ENCODE measurements at regions not wholly inside any gene's neighbourhood (a gene's known extent, or its start where the extent isn't known, plus 50 kb on each side); places are given as distances from the start of the nearest gene placed in this dataset.
"Not testable (repeated sequence)": the region's sequence is repeated elsewhere in the genome, so short reads cannot be mapped to it uniquely, and the experiment has no call there.

DNA sequence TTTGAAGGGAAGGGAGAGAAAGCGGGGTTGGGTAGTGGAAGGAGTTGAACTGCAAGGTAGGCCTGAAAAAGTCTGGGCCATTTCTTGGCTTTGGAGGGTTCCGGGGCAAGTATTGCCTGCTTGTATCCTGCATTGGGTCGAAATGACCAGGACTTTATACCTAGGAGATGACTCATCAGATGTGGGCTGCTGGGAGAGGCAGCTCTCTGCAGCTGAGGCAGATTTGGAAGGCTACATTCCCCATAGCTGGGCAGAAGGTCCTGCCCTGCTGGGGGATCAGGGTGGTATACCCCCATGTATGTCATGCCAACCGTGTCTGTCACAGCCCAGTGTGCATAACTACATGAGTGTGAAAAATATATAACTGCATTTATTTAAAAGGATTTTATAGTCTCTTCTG is 171.8 kb upstream of the SPRED2 start:
- Histone ChIP-seq H3K27ac (peak overlapping the region; percentile 3 to 77), H3K4me3 (no peak overlapping the region)
- TF ChIP-seq, protein P1, sequence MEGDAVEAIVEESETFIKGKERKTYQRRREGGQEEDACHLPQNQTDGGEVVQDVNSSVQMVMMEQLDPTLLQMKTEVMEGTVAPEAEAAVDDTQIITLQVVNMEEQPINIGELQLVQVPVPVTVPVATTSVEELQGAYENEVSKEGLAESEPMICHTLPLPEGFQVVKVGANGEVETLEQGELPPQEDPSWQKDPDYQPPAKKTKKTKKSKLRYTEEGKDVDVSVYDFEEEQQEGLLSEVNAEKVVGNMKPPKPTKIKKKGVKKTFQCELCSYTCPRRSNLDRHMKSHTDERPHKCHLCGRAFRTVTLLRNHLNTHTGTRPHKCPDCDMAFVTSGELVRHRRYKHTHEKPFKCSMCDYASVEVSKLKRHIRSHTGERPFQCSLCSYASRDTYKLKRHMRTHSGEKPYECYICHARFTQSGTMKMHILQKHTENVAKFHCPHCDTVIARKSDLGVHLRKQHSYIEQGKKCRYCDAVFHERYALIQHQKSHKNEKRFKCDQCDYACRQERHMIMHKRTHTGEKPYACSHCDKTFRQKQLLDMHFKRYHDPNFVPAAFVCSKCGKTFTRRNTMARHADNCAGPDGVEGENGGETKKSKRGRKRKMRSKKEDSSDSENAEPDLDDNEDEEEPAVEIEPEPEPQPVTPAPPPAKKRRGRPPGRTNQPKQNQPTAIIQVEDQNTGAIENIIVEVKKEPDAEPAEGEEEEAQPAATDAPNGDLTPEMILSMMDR (IDR thresholded peaks at IDR 0.05): no peak
- no peak for DNase-seq (ENCODE audit: low spot score)

DNA sequence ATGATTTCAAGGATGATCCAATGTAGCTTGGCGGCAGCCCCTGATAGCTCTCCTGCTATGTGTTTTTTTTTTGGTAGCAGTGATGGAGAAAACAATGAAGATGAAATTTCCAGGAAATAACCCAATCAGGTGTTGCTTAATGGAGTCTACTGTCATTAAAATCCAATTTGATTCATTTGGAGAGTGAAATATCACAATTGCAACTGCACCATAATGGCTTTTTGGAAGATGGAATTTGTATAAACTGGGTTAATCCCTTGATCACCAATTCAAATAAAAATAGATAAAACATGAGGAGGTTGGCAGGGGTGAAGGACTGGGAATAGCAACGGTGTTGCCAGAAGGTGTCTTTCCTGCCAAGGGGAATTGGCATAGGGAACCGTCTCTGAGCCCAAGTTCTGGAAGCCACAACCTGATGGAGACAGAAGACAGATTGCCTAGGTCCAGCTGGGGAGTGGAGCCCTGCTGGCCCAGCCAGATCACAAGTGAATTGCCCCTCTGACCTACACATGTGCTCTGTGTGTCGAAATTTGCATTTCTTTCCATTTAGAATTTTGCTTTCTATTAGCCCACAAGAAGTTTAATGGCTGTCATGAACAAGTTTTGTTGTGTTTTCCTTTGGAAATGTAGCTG is 170.3 kb upstream of the SPRED2 start:
- no peak for DNase-seq (ENCODE audit: low spot score)
- TF ChIP-seq, protein P1 (IDR thresholded peaks at IDR 0.05): no peak
- H3K27ac ChIP-seq: no peak overlapping the region
- no peak overlapping the region for H3K4me3 ChIP-seq

DNA sequence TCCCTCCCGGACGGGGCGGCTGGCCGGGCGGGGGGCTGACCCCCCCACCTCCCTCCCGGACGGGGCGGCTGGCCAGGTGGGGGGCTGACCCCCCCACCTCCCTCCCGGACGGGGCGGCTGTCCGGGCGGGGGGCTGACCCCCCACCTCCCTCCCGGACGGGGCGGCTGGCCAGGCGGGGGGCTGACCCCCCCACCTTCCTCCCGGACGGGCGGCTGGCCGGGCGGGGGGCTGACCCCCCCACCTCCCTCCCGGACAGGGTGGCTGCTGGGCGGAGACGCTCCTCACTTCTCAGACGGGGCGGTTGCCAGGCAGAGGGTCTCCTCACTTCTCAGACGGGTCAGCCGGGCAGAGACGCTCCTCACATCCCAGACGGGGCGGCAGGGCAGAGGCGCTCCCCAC is 168.5 kb upstream of the SPRED2 start:
- not testable (repeated sequence) for DNase-seq (ENCODE audit: low spot score); H3K4me3 ChIP-seq; H3K27ac ChIP-seq

DNA sequence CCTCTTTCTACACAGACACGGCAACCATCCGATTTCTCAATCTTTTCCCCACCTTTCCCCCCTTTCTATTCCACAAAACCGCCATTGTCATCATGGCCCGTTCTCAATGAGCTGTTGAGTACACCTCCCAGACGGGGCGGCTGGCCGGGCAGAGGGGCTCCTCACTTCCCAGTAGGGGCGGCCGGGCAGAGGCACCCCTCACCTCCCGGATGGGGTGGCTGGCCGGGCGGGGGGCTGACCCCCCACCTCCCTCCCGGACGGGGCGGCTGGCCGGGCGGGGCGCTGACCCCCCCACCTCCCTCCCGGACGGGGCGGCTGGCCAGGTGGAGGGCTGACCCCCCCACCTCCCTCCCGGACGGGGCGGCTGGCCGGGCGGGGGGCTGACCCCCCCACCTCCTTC is 168.0 kb upstream of the SPRED2 start:
- not testable (repeated sequence) for H3K4me3 ChIP-seq; H3K27ac ChIP-seq; DNase-seq (ENCODE audit: low spot score)

DNA sequence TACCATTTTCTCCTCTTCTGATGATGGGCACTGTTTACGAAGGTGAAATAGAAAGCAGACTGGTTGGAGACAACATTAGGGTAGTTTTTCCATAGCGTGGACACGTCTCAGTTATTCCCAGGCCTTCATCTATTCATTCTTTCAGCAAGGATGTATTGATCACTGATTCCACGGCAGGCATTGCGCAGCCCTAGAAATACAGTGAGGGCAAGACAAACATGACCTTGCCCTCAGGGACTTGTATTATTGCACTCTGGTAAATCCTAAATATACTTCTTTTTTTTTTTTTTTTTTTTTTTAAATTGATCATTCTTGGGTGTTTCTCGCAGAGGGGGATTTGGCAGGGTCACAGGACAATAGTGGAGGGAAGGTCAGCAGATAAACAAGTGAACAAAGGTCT is 167.3 kb upstream of the SPRED2 start:
- H3K4me3 ChIP-seq: no peak overlapping the region
- TF ChIP-seq, protein P1 (IDR thresholded peaks at IDR 0.05): no peak
- no peak for DNase-seq (ENCODE audit: low spot score)
- no peak overlapping the region for H3K27ac ChIP-seq

DNA sequence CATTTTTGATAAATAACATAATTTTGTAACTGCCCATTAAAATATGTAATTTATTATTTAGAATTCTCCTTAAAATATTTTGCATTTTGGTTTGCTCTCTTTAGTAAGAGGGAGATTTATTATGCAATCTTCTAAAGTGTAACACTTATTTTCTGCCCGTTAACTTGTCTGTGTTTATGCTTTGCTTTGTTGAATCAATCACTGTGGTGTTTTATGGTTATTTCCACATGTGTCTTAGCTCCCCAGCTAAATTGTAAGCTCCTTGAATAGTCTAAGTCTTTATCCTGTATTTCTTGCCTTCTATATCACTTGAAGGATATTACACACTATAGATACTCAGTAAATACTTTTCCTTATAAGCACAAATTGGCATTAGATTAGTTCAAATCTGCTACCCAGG is 166.6 kb upstream of the SPRED2 start:
- Histone ChIP-seq H3K27ac (no peak overlapping the region), H3K4me3 (no peak overlapping the region)
- DNase-seq (ENCODE audit: low spot score): no peak
- TF ChIP-seq, protein P1 (IDR thresholded peaks at IDR 0.05): no peak

DNA sequence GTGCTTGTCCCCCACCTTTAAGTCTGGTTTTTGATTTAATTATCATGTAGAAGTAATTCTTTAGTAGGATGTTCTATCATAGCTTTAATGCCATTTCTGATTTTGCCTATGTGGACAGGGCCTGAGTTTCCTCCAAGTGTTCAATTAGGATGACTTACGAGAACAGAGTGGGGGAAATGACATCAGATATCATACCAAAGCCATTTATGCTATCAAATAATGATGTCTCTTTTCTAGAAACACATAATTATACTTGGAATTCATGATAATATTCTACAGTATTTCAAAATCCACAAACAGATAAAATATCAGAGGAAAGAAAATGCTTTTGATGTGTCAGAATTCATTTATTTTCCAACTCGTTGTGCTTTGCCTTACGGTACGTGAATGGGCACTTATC is 165.9 kb upstream of the SPRED2 start:
- Histone ChIP-seq H3K27ac (no peak overlapping the region), H3K4me3 (no peak overlapping the region)
- no peak for DNase-seq (ENCODE audit: low spot score)
- TF ChIP-seq, protein P1 (IDR thresholded peaks at IDR 0.05): no peak

DNA sequence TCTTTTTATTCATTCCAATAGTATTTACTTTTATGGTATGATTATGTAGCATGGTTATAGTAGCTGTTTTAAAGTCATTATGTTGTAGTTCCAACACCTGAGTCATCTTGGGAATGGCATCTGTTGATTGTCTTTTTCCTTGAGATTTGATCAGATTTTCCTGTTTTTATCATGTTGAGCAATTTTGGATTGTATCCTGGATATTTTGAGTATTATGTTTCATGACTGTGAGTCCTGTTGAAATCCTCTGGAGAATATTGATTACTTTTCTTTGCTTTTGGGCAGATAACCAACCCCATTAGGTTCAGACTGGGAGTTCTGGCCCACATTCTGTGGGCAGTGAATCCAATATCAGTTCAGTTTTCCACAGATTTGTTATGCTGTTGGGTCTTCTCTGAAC is 163.2 kb upstream of the SPRED2 start:
- no peak for DNase-seq (ENCODE audit: low spot score)
- Histone ChIP-seq H3K27ac (no peak overlapping the region), H3K4me3 (no peak overlapping the region)
- TF ChIP-seq, protein P1 (IDR thresholded peaks at IDR 0.05): no peak

All from coronary artery (tissue), 2 donors.